ENCODE measurements at regions not wholly inside any gene's neighbourhood (a gene's known extent, or its start where the extent isn't known, plus 50 kb on each side); places are given as distances from the start of the nearest gene placed in this dataset.

DNA sequence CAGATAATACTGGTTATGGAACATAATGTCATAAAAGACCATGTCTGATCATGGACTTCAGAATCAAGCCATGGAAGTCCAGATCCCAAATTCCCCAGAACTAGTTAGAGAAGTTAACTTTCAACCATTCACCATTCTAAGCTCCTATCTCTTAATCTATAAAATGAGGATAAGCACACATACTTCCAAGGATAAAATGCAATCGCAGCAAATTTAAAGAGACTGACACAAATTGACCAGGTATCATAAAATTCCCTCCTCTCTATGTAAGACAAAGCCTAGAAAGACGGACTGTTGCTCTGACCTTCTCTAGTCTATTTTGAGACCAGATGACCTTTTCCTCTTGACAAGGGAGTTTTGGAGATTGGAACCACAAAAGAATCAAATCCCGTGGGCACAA lies 426.7 kb downstream of the PLPP3 start:
- no peak for DNase-seq (ENCODE audit: low read depth in 2 of 2)

DNA sequence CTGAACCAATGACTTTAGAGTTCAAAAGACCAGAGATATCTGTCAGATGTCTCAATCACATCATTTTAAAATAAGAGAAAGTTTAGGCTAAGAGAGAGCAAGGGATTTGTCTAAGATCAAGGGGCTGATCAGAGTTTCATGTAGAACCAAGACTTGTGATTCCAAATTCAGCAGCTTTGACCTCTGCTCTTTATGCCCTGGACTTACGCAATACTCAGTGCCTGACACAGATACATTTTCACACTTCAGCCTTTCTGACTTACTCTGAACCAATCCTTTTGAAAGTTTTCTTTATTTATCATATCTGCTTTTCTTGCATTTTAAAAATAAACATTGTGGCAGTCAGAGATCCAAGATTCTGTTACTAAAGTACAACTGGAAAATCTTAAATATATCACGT lies 428.0 kb downstream of the PLPP3 start:
- no peak for DNase-seq (ENCODE audit: low read depth in 2 of 2)

DNA sequence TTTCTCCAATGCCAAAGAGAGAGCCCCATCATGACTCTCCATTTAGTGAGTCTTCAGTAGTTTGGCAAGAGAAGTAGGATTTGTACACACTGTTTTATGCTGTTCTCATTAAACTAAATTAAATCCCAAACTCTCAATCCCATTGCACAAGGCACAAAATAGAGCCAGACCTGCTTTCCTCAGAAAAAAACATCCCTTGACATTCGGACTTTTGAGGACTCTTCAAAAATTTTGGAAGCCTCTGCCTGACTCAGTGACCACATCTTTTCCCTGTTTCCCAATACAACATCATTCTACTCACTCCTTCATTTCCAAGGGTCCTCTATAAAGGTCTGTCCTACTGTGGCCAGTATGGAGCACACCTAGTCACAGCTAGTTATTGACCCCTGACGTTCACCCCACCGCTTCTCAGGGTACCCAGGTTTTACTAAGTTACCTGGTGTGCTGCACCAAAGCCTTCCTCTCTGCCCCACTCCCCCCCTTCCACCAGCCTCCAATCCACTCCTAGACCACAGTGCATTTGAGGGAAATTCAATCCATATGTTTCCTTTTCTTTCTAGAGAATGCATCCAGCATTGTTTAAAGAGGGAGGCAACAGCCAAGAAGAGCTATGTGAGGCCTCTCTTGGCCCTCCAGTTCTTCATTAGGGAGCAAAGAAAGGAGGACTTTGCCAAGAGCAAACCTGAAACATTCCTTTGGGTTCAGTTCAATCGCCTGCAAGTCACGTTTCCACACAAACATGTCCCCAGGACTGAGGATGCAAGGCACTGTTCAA lies 428.7 kb downstream of the PLPP3 start:
- DNase-seq (ENCODE audit: low read depth in 2 of 2), result no peak

DNA sequence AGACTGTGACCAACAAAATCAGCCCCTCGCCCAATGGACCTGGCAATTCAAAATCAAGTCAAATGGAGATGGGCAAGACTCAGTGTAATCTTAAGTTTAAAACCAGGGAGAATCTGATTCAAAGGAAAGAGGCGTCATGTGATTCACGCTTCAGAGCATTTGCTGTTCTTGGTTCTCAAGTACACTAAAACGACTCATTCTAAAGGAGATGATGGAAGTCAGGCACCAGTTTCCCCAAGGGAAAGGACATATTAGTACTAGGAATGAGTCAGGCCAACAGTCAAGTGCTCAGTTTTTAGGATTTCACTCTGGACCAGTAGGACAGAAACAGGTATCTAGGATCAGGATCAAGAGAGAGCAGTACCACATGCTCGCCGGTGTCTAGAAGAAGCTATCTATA lies 429.6 kb downstream of the PLPP3 start:
- DNase-seq (ENCODE audit: low read depth in 2 of 2), result no peak

DNA sequence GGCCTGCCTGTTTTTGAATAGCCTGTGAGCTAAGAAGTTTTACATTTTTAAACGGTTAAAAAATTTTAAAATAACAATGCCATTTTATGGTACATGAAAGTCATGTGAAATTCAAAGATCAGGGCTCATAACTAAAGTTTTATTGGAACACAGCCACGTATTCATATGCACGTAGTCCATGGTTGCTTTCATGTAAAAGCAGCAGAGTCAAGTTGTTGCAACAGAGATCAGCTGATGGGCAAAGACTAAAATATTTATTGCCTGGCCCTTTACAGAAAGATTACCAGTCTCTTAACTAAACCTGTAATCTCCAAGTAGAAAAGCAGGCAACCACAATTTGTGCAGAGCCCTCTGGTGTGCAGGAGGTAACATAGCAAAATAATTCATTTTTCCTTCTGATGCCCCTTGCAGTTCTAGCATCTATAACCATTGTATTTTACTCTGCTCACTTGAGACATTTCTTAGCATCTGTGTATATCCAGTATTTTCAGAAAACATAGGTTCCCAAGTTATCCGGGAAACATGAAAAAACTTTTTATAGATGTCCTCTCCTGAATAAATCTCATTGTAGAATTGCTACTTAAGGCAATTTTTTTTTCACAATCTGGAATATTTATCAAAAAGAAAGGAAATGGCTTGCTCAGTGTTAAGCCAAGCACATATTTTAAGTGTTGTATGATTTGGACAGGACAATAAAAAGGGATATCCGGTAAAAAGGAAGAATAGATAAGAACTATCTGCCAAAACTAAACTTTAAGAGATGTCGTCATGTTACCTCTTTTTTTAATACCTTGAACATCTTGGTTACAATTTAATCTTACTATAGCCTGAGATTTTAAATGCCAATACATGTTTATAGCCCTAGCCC lies 430.8 kb downstream of the PLPP3 start:
- no peak for DNase-seq (ENCODE audit: low read depth in 2 of 2)

DNA sequence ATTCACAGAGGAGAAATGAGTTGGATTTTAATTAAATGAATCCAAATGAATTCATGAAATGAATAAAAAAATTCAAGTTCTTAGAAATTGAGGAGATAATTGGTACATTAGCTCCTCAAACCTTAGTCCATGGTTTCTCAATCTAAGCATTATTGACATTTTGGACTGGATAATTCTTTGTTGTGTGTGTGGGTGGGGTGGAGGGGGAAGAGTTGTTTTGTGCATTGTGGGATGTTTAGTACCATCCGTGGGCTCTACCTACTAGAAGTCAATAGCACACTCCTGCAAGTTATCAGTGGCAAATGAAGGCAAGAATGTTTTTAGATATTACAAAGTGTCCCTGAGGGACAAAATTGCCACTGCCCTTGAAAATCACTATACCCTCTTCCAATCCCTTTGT lies 431.9 kb downstream of the PLPP3 start:
- DNase-seq (ENCODE audit: low read depth in 2 of 2), result no peak

DNA sequence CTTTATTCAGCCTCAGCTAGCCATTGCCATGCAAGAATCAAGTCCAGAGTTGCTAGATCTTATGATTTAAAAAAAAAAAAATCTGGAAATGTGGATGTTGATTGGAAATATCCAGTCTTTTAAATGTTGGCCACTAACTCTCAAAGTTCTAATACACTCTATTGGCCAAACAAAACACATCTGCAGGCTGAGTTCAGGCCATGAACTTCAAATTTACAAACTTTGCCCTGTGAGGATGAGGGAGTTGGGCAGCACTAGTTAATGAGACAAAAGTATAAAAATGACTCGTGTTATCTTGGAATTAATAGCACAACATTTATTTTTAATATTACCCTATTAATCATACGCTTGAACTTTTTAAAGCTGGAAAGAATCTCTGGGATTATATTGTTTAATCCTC lies 432.3 kb downstream of the PLPP3 start:
- no peak for DNase-seq (ENCODE audit: low read depth in 2 of 2)

DNA sequence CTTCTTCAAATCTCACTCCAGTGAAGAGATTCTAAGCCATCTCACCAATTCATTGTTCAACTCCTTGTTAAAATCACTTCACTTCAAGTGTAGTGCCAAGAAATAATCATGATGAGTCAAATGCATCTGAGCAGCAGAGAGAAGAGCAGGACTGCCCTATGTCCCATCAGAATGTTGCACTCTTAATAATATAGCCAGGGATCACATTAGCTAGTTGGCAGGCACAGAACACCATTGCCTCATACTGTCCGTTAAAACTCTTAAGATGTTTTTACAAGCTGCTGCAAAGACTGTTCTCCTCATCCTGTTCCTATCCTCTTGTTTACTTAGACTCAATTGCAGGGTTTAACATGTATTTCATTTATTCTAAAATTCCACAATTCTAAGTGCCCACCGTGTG lies 432.9 kb downstream of the PLPP3 start:
- no peak for DNase-seq (ENCODE audit: low read depth in 2 of 2)

DNA sequence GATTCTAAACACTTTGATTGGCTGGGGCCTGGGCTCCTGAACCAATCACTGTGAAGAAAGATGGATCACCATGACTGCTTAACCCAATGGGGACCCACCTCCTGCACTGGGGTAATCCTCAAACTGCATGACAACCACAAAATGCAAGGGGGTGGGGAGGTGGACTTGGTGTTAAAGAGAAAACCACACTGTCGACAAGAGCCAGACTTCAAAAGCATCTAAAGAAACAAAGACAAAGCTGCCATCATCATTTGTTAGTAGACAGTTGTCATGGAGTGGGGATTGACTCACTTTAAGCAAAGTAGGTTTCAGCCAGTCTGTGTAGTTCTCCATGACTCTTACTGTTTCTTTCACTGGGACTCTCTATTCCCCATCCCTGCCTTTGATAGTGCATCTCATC lies 433.8 kb downstream of the PLPP3 start:
- DNase-seq (ENCODE audit: low read depth in 2 of 2), result no peak

DNA sequence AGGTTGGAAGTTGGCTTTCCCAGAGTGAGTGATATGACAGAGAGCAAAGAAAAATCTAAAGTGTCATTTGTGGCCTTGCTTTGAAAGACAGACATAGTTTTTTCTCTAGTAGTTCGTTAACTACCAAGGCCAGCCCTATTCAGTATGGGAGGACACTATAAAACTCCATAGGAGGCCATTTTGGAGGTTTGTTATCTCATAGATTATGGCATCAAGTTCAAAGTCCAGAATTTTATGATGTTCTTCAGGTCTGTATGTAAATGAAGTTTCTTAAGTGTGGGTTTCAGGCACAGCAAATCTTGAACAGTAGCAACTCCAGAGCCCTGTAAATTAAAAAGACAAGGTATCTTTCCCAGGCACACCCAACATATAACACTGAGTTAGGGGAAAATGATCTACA lies 437.1 kb downstream of the PLPP3 start:
- no peak for DNase-seq (ENCODE audit: low read depth in 2 of 2)

DNA sequence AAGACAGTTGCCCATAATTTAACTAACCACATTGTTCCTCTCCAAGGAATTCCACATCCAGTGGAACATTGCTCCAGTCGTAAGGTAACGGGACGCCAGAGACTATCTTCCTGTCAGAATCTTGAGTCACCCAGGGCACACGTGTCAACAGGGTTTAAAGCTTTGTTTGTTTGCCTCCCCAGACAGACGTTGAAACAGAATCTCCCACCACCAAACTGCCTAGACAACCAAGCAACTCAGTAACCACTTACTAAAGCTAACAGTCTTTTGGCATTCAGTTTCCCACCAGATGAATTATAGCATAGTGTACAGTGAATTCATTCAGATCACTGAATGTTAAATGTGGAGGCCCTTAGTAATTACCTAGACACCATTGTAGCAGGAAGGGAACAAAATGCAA lies 439.5 kb downstream of the PLPP3 start:
- no peak for DNase-seq (ENCODE audit: low read depth in 2 of 2)

DNA sequence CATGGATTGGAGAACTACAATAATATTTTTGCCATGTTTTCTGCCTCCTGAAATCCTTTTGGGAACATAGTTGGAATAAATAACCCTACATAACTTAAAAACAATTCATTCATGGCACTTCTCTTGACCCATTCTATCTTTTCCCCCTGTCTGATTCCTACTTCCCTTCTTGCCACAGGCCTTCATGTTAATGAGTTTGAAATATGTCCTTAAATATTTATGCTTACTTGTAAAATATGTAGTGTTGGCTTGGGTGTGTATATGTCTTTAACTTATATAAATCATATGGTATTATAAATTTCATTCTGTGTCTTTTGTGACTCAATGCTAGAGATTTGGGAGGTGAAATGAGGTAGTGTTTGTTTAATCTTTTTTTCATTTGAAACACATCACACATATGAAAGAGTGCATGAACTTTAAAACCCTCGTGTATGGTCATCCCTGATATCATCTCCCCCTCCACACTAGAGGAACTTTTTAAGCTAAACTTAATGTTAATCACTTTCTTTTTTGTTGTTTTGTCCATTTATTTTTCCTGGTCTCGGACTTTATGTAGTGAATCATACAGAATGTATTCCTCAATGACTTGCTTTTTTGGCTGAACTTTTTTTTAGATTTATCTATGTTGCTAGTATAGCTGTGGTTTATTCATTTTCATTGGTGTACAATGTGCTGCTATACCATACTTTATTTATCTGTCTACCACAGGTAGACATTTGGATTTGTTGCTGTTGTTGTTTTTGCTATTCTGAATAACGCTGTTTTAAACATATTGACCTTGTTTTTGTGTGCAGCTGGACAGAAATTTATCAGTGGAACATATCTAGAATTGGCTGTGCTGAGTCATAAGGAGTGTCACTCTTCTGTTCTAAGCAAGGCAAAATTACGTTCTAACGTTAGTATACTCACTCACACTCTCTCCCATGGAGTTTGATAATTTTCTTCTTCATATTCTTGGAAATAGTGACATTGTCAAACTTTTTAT lies 441.6 kb downstream of the PLPP3 start:
- DNase-seq (ENCODE audit: low read depth in 2 of 2), result no peak

DNA sequence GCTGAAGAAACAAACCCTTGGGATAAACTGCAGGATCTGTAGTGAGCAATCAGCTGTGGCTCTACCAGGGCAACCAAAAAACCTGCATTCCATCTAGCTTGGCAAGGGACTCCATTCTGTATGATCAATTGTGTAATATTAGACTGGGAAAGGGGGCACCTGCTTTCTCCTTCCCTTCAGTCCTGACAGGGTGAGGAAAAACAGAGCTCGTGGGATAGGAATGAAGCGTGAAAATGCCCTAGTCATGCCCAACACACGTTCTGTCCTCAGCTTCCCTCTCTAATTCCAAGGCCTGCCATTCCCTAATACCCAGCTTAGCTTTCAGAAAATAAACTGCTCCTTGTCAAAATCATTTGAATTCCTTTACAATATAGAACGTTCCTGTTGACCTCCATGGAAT lies 442.3 kb downstream of the PLPP3 start:
- no peak for DNase-seq (ENCODE audit: low read depth in 2 of 2)

DNA sequence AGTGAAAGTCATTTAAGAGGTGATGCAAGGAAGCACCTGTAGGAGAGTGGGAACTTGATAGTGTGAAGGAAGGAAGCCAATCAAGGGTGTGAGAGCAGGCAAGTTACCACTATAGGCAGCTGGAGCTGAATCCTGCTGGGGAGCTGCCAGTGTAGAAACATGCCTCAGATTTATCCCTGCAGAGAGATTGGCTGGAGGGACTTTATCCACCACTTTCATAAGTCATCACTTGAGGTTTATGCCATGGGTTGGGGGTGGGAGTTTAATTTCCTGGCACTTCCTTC lies 443.6 kb downstream of the PLPP3 start:
- no peak for DNase-seq (ENCODE audit: low read depth in 2 of 2)

DNA sequence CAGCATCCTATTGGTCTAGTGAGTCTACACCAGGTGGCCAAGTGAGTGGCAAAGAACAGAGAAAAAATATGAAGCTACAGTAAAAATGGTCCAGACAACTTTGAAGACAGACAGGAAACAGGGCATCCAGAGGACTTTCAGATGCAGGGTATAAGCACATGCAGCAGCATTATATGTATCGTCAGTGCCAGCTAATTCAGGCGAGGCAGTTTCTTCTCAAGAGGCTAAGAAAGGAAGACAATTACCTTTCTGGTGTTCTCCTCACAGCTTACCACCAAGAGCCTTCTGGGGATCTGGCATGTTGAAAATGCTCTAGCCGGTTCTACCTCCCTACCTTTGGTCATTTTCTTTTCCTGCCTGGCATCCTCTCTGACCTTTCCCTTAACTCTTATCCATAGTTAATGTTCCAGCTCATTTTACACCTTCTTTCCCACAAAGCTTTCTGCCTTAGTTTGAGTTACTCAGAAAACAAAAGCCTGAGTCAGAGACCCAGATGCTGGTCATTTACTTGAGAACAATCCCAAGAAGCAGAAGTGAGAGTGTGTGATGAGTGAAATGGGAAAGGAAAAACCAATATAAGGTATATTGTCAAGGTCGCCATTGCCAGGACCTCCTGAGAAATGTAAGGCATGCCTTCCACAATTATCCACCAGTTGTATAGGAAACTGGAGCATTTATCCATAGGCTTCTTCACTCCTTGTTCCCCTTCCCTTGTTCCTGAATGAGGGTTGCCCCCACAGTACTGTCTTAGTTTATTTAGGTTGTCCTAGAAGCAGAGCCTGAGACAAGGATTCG lies 444.1 kb downstream of the PLPP3 start:
- no peak for DNase-seq (ENCODE audit: low read depth in 2 of 2)

DNA sequence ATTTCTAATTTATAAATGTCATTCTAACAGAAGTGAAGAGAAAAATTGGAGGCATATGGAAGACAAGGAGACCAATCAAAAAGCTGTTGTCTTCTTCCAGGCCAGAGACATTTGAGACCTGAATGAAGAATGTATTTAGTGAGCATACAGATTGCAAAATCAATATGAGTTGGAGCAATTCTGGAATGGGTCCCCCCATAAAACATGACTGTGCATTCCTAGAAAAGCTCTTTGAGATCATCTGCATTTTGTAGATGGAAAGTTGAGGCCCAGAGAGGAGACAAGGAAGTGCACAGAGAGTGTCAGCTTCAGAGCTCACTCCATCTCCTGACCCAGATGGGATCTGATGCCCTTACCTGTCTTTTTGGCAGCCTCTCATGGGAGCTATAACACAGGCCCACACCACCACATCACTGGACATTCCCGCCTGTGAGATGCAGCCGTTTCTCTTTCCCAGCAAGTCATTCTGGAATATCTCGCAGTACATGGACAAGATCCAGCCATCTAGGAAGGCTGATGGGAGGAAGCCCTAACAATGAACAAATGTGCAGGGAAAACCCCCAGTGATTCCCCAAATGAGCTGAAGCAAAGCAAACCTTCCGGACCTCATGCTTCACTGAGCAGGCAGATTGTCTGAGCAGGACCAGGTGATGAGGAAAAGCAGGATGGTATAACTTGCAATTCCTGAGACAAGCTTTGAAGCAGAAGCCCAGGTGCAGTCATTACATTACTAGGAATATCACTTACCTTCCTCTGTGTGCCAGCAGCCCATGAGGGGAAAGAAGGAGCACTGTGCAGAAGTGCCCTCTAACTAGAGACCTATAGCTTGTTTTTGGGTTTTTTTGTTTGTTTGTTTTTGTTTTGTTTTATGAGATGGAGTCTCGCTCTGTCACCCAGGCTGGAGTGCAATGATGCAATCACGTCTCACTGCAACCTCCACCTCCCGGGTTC lies 445.6 kb downstream of the PLPP3 start:
- no peak for DNase-seq (ENCODE audit: low read depth in 2 of 2)

DNA sequence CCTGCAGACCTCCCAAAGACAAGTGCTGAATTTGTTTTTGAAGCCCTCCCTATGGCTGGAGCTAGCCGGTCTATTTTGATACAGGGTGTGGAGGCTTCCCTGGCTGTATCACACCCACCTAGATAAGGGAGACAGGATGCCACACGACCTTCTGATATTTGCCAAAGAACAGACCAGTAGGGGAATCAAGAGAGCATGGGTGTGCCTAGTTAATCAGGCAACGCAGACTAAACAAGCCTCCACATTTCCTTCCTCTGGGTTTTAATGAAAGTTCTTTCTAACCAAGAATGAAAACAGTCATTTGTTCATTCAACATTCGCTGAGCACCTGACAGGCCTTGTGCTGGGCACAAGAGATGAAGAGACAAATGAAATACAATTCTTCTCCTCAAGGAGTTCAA lies 446.8 kb downstream of the PLPP3 start:
- no peak for DNase-seq (ENCODE audit: low read depth in 2 of 2)

DNA sequence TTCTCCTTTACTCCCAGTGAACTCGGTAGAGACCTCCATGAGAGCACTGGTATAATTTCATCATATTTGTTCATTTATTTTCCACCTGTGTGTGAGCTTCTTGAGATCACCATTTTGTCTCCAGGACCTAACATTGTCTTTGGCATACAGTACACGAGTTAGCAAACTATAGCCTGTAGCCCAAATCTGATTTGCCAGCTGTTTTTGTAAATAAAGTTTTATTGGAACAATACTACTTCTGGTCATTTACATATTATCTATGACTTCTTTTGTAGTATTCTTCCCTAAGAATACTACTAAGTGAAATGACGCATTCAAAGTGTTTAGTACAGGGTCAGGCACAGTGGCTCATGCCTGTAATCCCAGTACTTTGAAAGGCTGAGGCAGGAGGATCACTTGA lies 449.5 kb downstream of the PLPP3 start:
- no peak for DNase-seq (ENCODE audit: low read depth in 2 of 2)

DNA sequence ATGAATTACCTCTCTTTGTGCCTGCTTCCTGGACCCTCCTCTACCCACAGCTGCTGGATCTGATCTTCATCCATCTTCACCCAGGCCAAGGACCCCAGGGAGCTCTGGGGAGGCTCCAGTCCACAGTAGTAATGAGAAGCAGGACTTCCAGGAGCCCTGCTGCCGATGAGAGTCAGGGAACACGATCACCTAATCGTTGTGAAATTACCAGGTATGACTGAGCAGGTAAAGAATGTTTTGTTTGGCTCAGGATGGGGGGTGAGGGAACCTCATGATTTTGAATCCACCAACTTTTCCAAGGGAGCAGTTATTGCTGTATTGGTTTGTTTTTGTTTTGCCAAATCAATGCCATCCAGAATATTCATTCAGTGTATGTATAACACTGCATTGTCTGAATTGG lies 454.0 kb downstream of the PLPP3 start:
- DNase-seq (ENCODE audit: low read depth in 2 of 2), result no peak

DNA sequence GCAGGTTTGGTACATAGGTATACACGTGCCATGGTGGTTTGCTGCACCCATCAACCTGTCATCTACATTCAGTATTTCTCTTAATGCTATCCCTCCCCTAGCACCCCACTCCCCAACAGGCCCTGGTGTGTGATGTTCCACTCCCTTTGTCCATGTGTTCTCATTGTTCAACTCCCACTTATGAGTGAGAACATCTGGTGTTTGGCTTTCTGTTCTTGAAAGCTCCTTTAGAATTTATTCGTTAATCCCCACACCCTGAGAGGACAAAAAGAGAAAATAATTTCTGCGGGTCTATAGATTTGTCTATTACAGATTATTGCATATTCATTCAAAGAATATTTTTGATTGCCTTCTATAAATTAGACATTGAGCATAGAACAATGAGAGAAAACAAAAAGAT lies 455.5 kb downstream of the PLPP3 start:
- DNase-seq (ENCODE audit: low read depth in 2 of 2), result no peak
